OCI-LY3 (cell line): ENCODE measurements at regions not wholly inside any gene's neighbourhood (a gene's known extent, or its start where the extent isn't known, plus 50 kb on each side); places are given as distances from the start of the nearest gene placed in this dataset.

Experiments
- H2AFZ ChIP-seq: fragments of 200-600, 300-600 bp; shearing (Covaris generic); 2 replicates; pipeline ENCODE4 v1.6.0; 2014; ENCODE audit warnings: antibody characterized with exemption, low read depth, low read length
- H3K27ac ChIP-seq: fragments of 200-600, 300-600 bp; sonication (generic); 2 replicates; pipeline ENCODE4 v1.5.1; 2014; ENCODE audit warnings: mild to moderate bottlenecking, low read length, moderate library complexity, mixed read lengths
- H3K27me3 ChIP-seq: fragments of 200-600, 300-600 bp; sonication (generic); 2 replicates; pipeline ENCODE4 v1.6.1; 2014; ENCODE audit warnings: low read depth, low read length, mixed read lengths
- H3K36me3 ChIP-seq: fragments of 200-600, 300-600 bp; sonication (generic); replicated peaks from 2 replicates; pipeline ENCODE3; 2014; ENCODE audit warnings: low read depth, low read length, mixed read lengths
- H3K4me1 ChIP-seq: fragments of 300-600, 200-600 bp; sonication (generic); 2 replicates; pipeline ENCODE4 v1.6.1; 2014; ENCODE audit warnings: low read length, mixed read lengths
- H3K4me2 ChIP-seq: fragments of 200-600, 300-600 bp; sonication (generic); 2 replicates; pipeline ENCODE4 v1.6.1; 2014; ENCODE audit warnings: low read length, mixed read lengths
- H3K4me3 ChIP-seq: fragments of 300-600, 200-600 bp; sonication (generic); 2 replicates; pipeline ENCODE4 v1.5.1; 2014; ENCODE audit warnings: antibody characterized with exemption, mild to moderate bottlenecking, low read length, moderate library complexity
- H3K79me2 ChIP-seq: fragments of 300-600, 200-600 bp; shearing (Covaris generic); 2 replicates; pipeline ENCODE4 v1.6.1; 2014; ENCODE audit warnings: mild to moderate bottlenecking, low read length, mixed read lengths
- H3K9ac ChIP-seq: fragments of 300-600, 200-600 bp; shearing (Covaris generic); 2 replicates; pipeline ENCODE4 v1.6.0; 2014; ENCODE audit warnings: mild to moderate bottlenecking, low read length, moderate library complexity
- H3K9me3 ChIP-seq: fragments of 200-600, 300-600 bp; shearing (Covaris generic); 2 replicates; pipeline ENCODE4 v1.6.1; 2014; ENCODE audit warnings: low read length, mixed read lengths; ENCODE audit not compliant: insufficient read depth
- H4K20me1 ChIP-seq: fragments of 200-600, 300-600 bp; sonication (generic); 2 replicates; pipeline ENCODE4 v1.6.1; 2016; ENCODE audit warnings: low read length, mixed read lengths; ENCODE audit not compliant: insufficient read depth
- EZH2phosphoT487 ChIP-seq: fragments of 200-600 bp; shearing (Covaris generic); IDR thresholded peaks from 2 replicates; pipeline ENCODE4 v1.6.1; 2018; ENCODE audit warnings: antibody characterized with exemption, mixed run types, low read depth
- TF ChIP-seq, protein P1 (sequence below): fragments of 200-600, 300-600 bp; sonication (generic); IDR thresholded peaks from 2 replicates; pipeline ENCODE4 v1.5.1; 2014; ENCODE audit warnings: antibody characterized with exemption, low read length, low read depth

GRCh38 chr2:118729760-118730159 lies 117.7 kb downstream of the EN1 start:
- H3K27me3 ChIP-seq = no peaks in the 10 kb centered on the region
- H2AFZ ChIP-seq = no peak overlapping the region
- TF ChIP-seq, protein P1, sequence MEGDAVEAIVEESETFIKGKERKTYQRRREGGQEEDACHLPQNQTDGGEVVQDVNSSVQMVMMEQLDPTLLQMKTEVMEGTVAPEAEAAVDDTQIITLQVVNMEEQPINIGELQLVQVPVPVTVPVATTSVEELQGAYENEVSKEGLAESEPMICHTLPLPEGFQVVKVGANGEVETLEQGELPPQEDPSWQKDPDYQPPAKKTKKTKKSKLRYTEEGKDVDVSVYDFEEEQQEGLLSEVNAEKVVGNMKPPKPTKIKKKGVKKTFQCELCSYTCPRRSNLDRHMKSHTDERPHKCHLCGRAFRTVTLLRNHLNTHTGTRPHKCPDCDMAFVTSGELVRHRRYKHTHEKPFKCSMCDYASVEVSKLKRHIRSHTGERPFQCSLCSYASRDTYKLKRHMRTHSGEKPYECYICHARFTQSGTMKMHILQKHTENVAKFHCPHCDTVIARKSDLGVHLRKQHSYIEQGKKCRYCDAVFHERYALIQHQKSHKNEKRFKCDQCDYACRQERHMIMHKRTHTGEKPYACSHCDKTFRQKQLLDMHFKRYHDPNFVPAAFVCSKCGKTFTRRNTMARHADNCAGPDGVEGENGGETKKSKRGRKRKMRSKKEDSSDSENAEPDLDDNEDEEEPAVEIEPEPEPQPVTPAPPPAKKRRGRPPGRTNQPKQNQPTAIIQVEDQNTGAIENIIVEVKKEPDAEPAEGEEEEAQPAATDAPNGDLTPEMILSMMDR = no peak
- no peak for TF ChIP-seq EZH2phosphoT487
- H3K36me3 ChIP-seq = no peaks in the 10 kb centered on the region
- no peak overlapping the region for H3K9ac ChIP-seq
- H3K4me1 ChIP-seq = no peaks in the 10 kb centered on the region
- H3K4me2 ChIP-seq = no peak overlapping the region
- no peaks in the 10 kb centered on the region for H4K20me1 ChIP-seq
- H3K9me3 ChIP-seq = no peaks in the 10 kb centered on the region
- no peak overlapping the region for H3K27ac ChIP-seq
- H3K79me2 ChIP-seq = no peaks in the 10 kb centered on the region
- H3K4me3 ChIP-seq = no peak overlapping the region

DNA sequence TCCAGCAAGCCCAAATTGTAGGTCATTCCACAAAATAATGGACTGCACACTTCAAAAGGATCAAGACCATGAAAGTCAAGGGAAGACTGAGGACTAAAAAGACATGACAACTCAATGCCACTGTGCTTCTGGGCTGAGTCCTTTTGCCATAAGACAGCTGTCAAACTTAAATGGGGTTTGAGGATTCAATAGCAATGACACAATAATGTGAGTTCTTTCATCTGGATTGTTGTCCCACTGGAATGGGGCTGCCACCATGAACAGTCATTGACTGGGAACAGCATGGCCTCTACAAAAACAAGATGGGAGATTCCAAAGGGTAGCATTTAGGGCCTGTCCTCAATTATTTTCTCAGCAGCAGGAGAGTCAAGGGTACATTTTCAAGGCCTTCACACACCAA lies 118.5 kb downstream of the EN1 start:
- no peaks in the 10 kb centered on the region for H3K27me3 ChIP-seq
- no peaks in the 10 kb centered on the region for H3K36me3 ChIP-seq
- no peaks in the 10 kb centered on the region for H3K9me3 ChIP-seq
- no peak overlapping the region for H3K4me3 ChIP-seq
- no peaks in the 10 kb centered on the region for H3K79me2 ChIP-seq
- H3K9ac ChIP-seq = no peak overlapping the region
- H3K27ac ChIP-seq = no peak overlapping the region
- no peak overlapping the region for H2AFZ ChIP-seq
- TF ChIP-seq EZH2phosphoT487 = no peak
- TF ChIP-seq, protein P1 = no peak
- no peaks in the 10 kb centered on the region for H4K20me1 ChIP-seq
- H3K4me1 ChIP-seq = no peaks in the 10 kb centered on the region
- H3K4me2 ChIP-seq = no peak overlapping the region

- H3K27me3 ChIP-seq = no peaks in the 10 kb centered on the region
- TF ChIP-seq EZH2phosphoT487 = no peak
- TF ChIP-seq, protein P1 = no peak
- H3K4me3 ChIP-seq = no peak overlapping the region
- H3K9me3 ChIP-seq = no peaks in the 10 kb centered on the region
- no peaks in the 10 kb centered on the region for H3K79me2 ChIP-seq
- no peak overlapping the region for H3K9ac ChIP-seq
- H3K27ac ChIP-seq = no peak overlapping the region
- no peak overlapping the region for H2AFZ ChIP-seq
- H3K36me3 ChIP-seq = no peaks in the 10 kb centered on the region
- no peaks in the 10 kb centered on the region for H3K4me1 ChIP-seq
- no peak overlapping the region for H3K4me2 ChIP-seq
- H4K20me1 ChIP-seq = no peaks in the 10 kb centered on the region
Observed at GRCh38 chr2:118726821-118727220, 120.6 kb downstream of the EN1 start.

DNA sequence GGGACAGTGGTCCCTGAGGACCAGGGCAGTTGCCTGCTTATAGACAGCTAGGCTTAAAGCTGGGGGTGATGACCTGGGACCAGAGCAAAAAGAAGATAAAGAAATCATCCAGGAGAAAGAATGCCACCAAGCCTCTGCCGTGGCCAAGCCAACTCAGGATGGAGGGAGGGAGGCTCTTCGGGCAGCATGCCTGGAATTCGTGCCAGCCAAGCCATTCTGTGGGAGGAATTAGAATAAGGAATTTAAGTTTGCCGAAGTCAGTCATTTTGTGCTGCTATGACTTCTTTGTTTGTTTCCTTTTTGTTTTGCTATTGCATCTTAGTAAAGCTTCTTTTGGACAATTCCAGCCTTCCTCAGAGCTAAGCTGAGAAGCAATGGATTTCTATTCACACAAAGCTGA lies 124.1 kb downstream of the EN1 start:
- H3K79me2 ChIP-seq = no peaks in the 10 kb centered on the region
- no peaks in the 10 kb centered on the region for H3K4me1 ChIP-seq
- no peaks in the 10 kb centered on the region for H4K20me1 ChIP-seq
- no peak overlapping the region for H3K27ac ChIP-seq
- no peak overlapping the region for H3K4me3 ChIP-seq
- TF ChIP-seq, protein P1 = no peak
- TF ChIP-seq EZH2phosphoT487 = no peak
- H3K4me2 ChIP-seq = no peak overlapping the region
- no peaks in the 10 kb centered on the region for H3K27me3 ChIP-seq
- no peaks in the 10 kb centered on the region for H3K9me3 ChIP-seq
- no peak overlapping the region for H2AFZ ChIP-seq
- H3K9ac ChIP-seq = no peak overlapping the region
- no peaks in the 10 kb centered on the region for H3K36me3 ChIP-seq
